HepG2 (cell line): ENCODE measurements at regions not wholly inside any gene's neighbourhood (a gene's known extent, or its start where the extent isn't known, plus 50 kb on each side); places are given as distances from the start of the nearest gene placed in this dataset.

ENCODE experiments used
- ATAC-seq: fragments of 200-7000 bp; cut with Tn5 transposase; 3 replicates; pipeline ENCODE4 v1.9.1; 2020; ENCODE audit warnings: mild to moderate bottlenecking, moderate library complexity
- BruUV-seq: library from RNA; stranded (reverse); fragments of 400-500 nt; replicated peaks from 2 replicates; lab custom pipeline; 2021; lab: Mats Ljungman, UMichigan
- CTCF ChIA-PET: fragments of 300-600 bp; formaldehyde crosslinking; extraction: SDS; loops from one replicate; lab custom pipeline; 2021; ENCODE audit warnings: low total read pairs, inconsistent platforms, low intra/inter-chr PET ratio; lab: Yijun Ruan, JAX
- POLR2A ChIA-PET: fragments of 350-600 bp; sonication (Branson Sonifier 250); formaldehyde crosslinking; loops from one replicate; lab custom pipeline; 2020; ENCODE audit warnings: antibody characterized with exemption, inconsistent platforms; lab: Yijun Ruan, JAX
- DNase-seq: peaks from one replicate; pipeline ENCODE4 v3.0.0-alpha.2; 2015; ENCODE audit warnings: low spot score
- FAIRE-seq: peaks from 3 replicates; lab custom pipeline; 2011; peaks lifted over from hg19 to GRCh38; lab: Jason Lieb, UNC
- H2AFZ ChIP-seq: one replicate; pipeline ENCODE4 v1.6.1; 2011; ENCODE audit warnings: low read length, inconsistent platforms
- H3K27ac ChIP-seq: fragments of 300-600 bp; 3 replicates; pipeline ENCODE4 v1.8.0; 2011; ENCODE audit warnings: mixed run types, mild to moderate bottlenecking, mixed read lengths, low read length, inconsistent platforms; ENCODE audit not compliant: insufficient read depth; ENCODE audit errors: extremely low read length
- H3K27me3 ChIP-seq, 2 experiments: fragments of 200-600 bp in 1 of 2; 2 replicates in 1 of 2; 3 replicates in 1 of 2; pipeline versions ENCODE4 v1.6.0 to v1.8.0; 2011; ENCODE audit warnings: low read length in 2 of 2, mild to moderate bottlenecking in 2 of 2, moderate library complexity in 2 of 2, inconsistent platforms in 1 of 2; ENCODE audit not compliant: insufficient read depth in 2 of 2, control insufficient read depth in 1 of 2
- H3K36me3 ChIP-seq, 2 experiments: fragments of 200-600 bp in 1 of 2; replicated peaks in 1 of 2; 2 replicates in 1 of 2; 3 replicates in 1 of 2; pipeline versions ENCODE4 v1.5.1 to v1.8.0; 2011; ENCODE audit warnings: low read length in 2 of 2, inconsistent platforms in 1 of 2; ENCODE audit not compliant: insufficient read depth in 2 of 2, control insufficient read depth in 1 of 2
- H3K4me1 ChIP-seq: 2 replicates; pipeline ENCODE4 v1.5.1; 2012; ENCODE audit warnings: low read length, inconsistent platforms; ENCODE audit not compliant: insufficient read depth
- H3K4me2 ChIP-seq: 2 replicates; pipeline ENCODE4 v1.6.0; 2011; ENCODE audit warnings: low read depth, low read length, inconsistent platforms
- H3K4me3 ChIP-seq, 3 experiments: fragments of 200-600 bp in 1 of 3; sonication (generic), shearing (Covaris generic) in 1 of 3; replicated peaks in 1 of 3; 2 replicates each; pipeline ENCODE4 v1.5.1; 2011 to 2016; ENCODE audit warnings: low read length in 3 of 3, inconsistent platforms in 2 of 3, low read depth in 2 of 3, mild to moderate bottlenecking in 2 of 3, control low read depth in 1 of 3, mixed read lengths in 1 of 3; ENCODE audit not compliant: insufficient read depth in 1 of 3
- H3K79me2 ChIP-seq: one replicate; pipeline ENCODE4 v1.6.1; 2011; ENCODE audit warnings: low read length, inconsistent platforms; ENCODE audit not compliant: insufficient read depth
- H3K9ac ChIP-seq: 2 replicates; pipeline ENCODE4 v1.6.0; 2011; ENCODE audit warnings: mild to moderate bottlenecking, low read depth, low read length, inconsistent platforms; ENCODE audit not compliant: insufficient read depth
- H3K9me3 ChIP-seq: 2 replicates; pipeline ENCODE4 v1.5.1; 2012; ENCODE audit warnings: mild to moderate bottlenecking, low read length
- H4K20me1 ChIP-seq: 2 replicates; pipeline ENCODE4 v1.6.0; 2011; ENCODE audit warnings: inconsistent platforms, mild to moderate bottlenecking, low read length, moderate library complexity; ENCODE audit not compliant: insufficient read depth
- DMTF1 ChIP-seq: sonication (generic); formaldehyde crosslinking; IDR thresholded peaks from 2 replicates; pipeline ENCODE4 v1.4.0; 2020; ENCODE audit warnings: mild to moderate bottlenecking, missing genetic modification reagents
- HES4 ChIP-seq: sonication (generic); formaldehyde crosslinking; IDR thresholded peaks from 2 replicates; pipeline ENCODE4 v1.9.0; 2021; ENCODE audit warnings: mild to moderate bottlenecking, missing genetic modification reagents, borderline replicate concordance
- NFKB2 ChIP-seq: sonication (generic); formaldehyde crosslinking; IDR thresholded peaks from 2 replicates; pipeline ENCODE4 v1.4.0; 2020; ENCODE audit warnings: missing genetic modification reagents, borderline replicate concordance
- SMYD3 ChIP-seq: sonication (generic); formaldehyde crosslinking; IDR thresholded peaks from 2 replicates; pipeline ENCODE4 v1.8.1; 2023; ENCODE audit warnings: mild to moderate bottlenecking, missing genetic modification reagents
- XBP1 ChIP-seq: sonication (generic); formaldehyde crosslinking; IDR thresholded peaks from 2 replicates; pipeline ENCODE4 v1.5.0; 2020; ENCODE audit warnings: missing genetic modification reagents
- ZNF225 ChIP-seq: sonication (generic); formaldehyde crosslinking; IDR thresholded peaks from 2 replicates; pipeline ENCODE4 v1.4.0; 2020; ENCODE audit warnings: mild to moderate bottlenecking, missing genetic modification reagents
- ZNF275 ChIP-seq: sonication (generic); formaldehyde crosslinking; IDR thresholded peaks from 2 replicates; pipeline ENCODE4 v1.8.0; 2022; ENCODE audit warnings: missing genetic modification reagents, mild to moderate bottlenecking, inconsistent platforms, borderline replicate concordance
- ZNF296 ChIP-seq: sonication (generic); formaldehyde crosslinking; conservative IDR thresholded peaks from 2 replicates; pipeline ENCODE4 v1.5.0; 2020; ENCODE audit warnings: mild to moderate bottlenecking, missing genetic modification reagents
- ZNF333 ChIP-seq: sonication (generic); formaldehyde crosslinking; IDR thresholded peaks from 2 replicates; pipeline ENCODE4 v1.4.0; 2020; ENCODE audit warnings: mild to moderate bottlenecking, missing genetic modification reagents, borderline replicate concordance
- ZNF510 ChIP-seq: sonication (generic); formaldehyde crosslinking; IDR thresholded peaks from 2 replicates; pipeline ENCODE4 v1.4.0; 2020; ENCODE audit warnings: low read depth, mild to moderate bottlenecking, missing genetic modification reagents
- WGBS: methylation state at CpG from one replicate; pipeline ENCODE4 v1.1.6; 2017; ENCODE audit warnings: low lambda C conversion rate; 5-methylcytosine and 5-hydroxymethylcytosine counted together
- in situ Hi-C: cut with HindIII; loops from 2 replicates; pipeline ENCODE4 v1.10.0; 2017; ENCODE audit warnings: low pct_unique_long_range_greater_than_20kb; ENCODE audit not compliant: extremely low pct_ligation_motif_present
- intact Hi-C: fragments of 100-400 bp; cut with micrococcal nuclease; formaldehyde crosslinking; loops from one replicate; pipeline ENCODE4 v1.10.0; 2022; ENCODE audit not compliant: unreplicated experiment
- TF ChIP-seq, protein P1 (sequence below): sonication (generic); formaldehyde crosslinking; conservative IDR thresholded peaks from 2 replicates; pipeline ENCODE4 v1.4.0; 2020; ENCODE audit warnings: missing genetic modification reagents

- intact Hi-C loops (no loop called here), in situ Hi-C loops (no loop called here)
- H3K27ac ChIP-seq: no peak overlapping the region
- no peaks in the 10 kb centered on the region for H3K79me2 ChIP-seq
- peaks cover 0 to 12% of the 10 kb centered on the region in 2 experiments; a peak in 1 of 5 replicates for H3K27me3 ChIP-seq
- H3K36me3 ChIP-seq: no peaks in the 10 kb centered on the region
- H2AFZ ChIP-seq: no peak overlapping the region
- TF ChIP-seq HES4 (CRISPR knock-in tag) (no peak), DMTF1 (CRISPR knock-in tag) (no peak), ZNF296 (CRISPR knock-in tag) (no peak), ZNF333 (CRISPR knock-in tag) (no peak), XBP1 (CRISPR knock-in tag) (no peak), NFKB2 (CRISPR knock-in tag) (no peak), ZNF510 (no peak), ZNF225 (no peak), SMYD3 (CRISPR knock-in tag) (no peak), ZNF275 (CRISPR knock-in tag) (no peak)
- TF ChIP-seq, protein P1, sequence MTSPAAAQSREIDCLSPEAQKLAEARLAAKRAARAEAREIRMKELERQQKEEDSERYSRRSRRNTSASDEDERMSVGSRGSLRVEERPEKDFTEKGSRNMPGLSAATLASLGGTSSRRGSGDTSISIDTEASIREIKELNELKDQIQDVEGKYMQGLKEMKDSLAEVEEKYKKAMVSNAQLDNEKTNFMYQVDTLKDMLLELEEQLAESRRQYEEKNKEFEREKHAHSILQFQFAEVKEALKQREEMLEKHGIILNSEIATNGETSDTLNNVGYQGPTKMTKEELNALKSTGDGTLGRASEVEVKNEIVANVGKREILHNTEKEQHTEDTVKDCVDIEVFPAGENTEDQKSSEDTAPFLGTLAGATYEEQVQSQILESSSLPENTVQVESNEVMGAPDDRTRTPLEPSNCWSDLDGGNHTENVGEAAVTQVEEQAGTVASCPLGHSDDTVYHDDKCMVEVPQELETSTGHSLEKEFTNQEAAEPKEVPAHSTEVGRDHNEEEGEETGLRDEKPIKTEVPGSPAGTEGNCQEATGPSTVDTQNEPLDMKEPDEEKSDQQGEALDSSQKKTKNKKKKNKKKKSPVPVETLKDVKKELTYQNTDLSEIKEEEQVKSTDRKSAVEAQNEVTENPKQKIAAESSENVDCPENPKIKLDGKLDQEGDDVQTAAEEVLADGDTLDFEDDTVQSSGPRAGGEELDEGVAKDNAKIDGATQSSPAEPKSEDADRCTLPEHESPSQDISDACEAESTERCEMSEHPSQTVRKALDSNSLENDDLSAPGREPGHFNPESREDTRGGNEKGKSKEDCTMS (CRISPR knock-in tag): no peak
- FAIRE-seq (no peak), DNase-seq (no peak), ATAC-seq (no peak)
- no peaks in the 10 kb centered on the region; the same call in 1 of the 2 replicates for H4K20me1 ChIP-seq
- no peak overlapping the region for H3K4me2 ChIP-seq
- WGBS: 20% methylated on average over 2 of the region's 2 CpGs
- ChIA-PET CTCF (no interaction called here), POLR2A (no interaction called here)
- BruUV-seq: no TSS peak
- no peaks in the 10 kb centered on the region for H3K4me1 ChIP-seq
- no peaks in the 10 kb centered on the region for H3K9me3 ChIP-seq
- no peak overlapping the region for H3K9ac ChIP-seq
- no peak overlapping the region for H3K4me3 ChIP-seq
Measured at GRCh38 chr2:37849911-37850310, 75.2 kb upstream of the RMDN2 start.
